ENCODE measurements at regions not wholly inside any gene's neighbourhood (a gene's known extent, or its start where the extent isn't known, plus 50 kb on each side); places are given as distances from the start of the nearest gene placed in this dataset.

DNA sequence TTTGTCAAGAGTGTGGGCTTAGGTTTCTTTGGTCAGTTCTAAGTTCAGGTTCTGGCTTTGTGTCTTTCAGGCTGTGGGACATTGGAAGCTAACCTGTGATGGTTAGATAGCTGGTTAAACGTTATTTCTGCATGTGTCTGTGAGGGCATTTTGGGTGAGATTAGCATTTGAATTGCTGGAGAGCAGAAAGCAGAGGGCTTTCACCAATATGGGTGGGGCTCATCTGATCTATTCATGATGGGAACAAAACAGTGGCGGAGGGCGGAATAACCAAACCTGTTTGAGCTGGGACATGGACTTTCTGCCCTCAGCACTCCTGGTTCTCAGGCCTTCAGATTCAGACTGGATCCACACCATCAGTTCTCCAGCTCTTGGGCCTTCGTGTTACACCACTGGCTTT lies 195.4 kb downstream of the KLF13 start:
- TF ChIP-seq, protein P1, sequence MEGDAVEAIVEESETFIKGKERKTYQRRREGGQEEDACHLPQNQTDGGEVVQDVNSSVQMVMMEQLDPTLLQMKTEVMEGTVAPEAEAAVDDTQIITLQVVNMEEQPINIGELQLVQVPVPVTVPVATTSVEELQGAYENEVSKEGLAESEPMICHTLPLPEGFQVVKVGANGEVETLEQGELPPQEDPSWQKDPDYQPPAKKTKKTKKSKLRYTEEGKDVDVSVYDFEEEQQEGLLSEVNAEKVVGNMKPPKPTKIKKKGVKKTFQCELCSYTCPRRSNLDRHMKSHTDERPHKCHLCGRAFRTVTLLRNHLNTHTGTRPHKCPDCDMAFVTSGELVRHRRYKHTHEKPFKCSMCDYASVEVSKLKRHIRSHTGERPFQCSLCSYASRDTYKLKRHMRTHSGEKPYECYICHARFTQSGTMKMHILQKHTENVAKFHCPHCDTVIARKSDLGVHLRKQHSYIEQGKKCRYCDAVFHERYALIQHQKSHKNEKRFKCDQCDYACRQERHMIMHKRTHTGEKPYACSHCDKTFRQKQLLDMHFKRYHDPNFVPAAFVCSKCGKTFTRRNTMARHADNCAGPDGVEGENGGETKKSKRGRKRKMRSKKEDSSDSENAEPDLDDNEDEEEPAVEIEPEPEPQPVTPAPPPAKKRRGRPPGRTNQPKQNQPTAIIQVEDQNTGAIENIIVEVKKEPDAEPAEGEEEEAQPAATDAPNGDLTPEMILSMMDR (IDR thresholded peaks at IDR 0.05), result no peak
- no peak for TF ChIP-seq EZH2 (IDR thresholded peaks at IDR 0.05; ENCODE audit: borderline replicate concordance, insufficient read depth, low read depth, low read length, poor library complexity, severe bottlenecking)

All from B cell (primary cell).